ENCODE measurements at regions not wholly inside any gene's neighbourhood (a gene's known extent, or its start where the extent isn't known, plus 50 kb on each side); places are given as distances from the start of the nearest gene placed in this dataset.

DNA sequence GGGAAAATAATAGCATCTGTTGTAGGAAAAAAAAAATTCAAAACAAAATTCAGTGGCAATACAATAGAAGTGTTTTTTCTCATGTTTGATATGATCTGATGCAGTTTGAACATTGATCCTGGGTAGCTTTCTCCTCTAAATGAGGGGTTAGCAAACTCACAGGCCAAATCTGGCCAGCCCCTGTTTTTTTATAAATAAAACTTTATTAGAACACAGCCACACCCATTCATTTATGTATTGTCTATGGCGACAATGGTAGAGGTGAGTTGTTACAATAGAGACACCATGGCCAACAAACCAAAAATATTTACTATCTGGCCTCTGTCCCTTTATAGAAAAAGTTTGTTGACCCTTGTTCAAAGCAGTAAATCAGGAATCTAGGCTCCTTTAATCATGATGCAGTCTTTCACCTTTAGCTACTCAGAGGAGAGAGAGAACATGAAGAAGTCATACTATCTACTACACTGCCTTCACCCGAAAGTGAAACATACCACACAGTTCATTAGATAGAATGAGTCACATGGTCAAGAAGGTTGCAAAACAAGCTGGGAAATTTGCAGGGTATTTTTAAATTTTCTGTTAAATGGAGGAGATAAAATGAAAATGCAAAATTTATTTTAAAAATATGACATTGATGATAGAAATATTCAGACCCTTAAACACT lies 186.6 kb upstream of the MAOA start:
- H3K4me3 Mint-ChIP-seq: no peak overlapping the region
- peaks cover 5% of the 10 kb centered on the region for H3K27me3 Mint-ChIP-seq
- H3K27ac Mint-ChIP-seq: no peak overlapping the region
- H3K9me3 Mint-ChIP-seq: no peaks in the 10 kb centered on the region
- peaks cover 3% of the 10 kb centered on the region for H3K36me3 Mint-ChIP-seq
- peaks cover 3 to 8% (median 5%) of the 10 kb centered on the region in 3 donors for H3K4me1 Mint-ChIP-seq

- peaks cover 3% of the 10 kb centered on the region for H3K36me3 Mint-ChIP-seq
- H3K4me1 Mint-ChIP-seq: peaks cover 0 to 3% (median 0%) of the 10 kb centered on the region in 3 donors
- H3K27me3 Mint-ChIP-seq: peaks cover 3% of the 10 kb centered on the region
- no peaks in the 10 kb centered on the region for H3K9me3 Mint-ChIP-seq
- no peak overlapping the region for H3K4me3 Mint-ChIP-seq
- H3K27ac Mint-ChIP-seq: no peak overlapping the region
Measured at GRCh38 chrX:43474321-43474720, 181.8 kb upstream of the MAOA start.

- Mint-ChIP-seq H3K4me3 (no peak overlapping the region), H3K4me1 (peaks cover 0 to 4% (median 0%) of the 10 kb centered on the region in 3 donors), H3K27ac (no peak overlapping the region), H3K27me3 (peaks cover 8% of the 10 kb centered on the region), H3K9me3 (peaks cover 0 to 1% (median 0%) of the 10 kb centered on the region in 3 donors), H3K36me3 (peaks cover 2% of the 10 kb centered on the region)
Measured at GRCh38 chrX:43479070-43479469, 177.0 kb upstream of the MAOA start.

DNA sequence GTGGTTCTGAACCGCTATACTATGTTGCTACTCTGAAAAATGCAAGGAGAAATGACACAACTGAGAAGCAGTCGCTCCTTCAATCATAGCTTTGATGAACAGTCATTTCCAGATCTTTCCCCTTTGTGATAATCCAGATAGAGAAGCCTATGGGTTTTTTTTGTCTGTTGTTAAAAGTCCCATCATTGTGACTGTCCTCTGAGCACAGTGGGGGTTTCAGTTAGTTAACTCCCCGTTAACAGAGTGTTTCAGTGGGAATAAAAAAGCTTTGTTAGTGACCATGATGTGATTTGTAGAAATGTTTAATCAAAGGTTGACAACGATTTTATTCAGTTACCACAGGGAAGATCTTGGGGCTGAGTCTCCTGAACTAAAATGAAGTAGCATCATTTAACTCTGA lies 176.2 kb upstream of the MAOA start:
- Mint-ChIP-seq H3K27ac (no peak overlapping the region), H3K27me3 (peaks cover 5% of the 10 kb centered on the region), H3K9me3 (peaks cover 0 to 1% (median 0%) of the 10 kb centered on the region in 3 donors), H3K36me3 (peaks cover 2% of the 10 kb centered on the region), H3K4me1 (peaks cover 0 to 4% (median 0%) of the 10 kb centered on the region in 3 donors), H3K4me3 (no peak overlapping the region)

- peaks cover 7% of the 10 kb centered on the region for H3K27me3 Mint-ChIP-seq
- peaks cover 0 to 4% (median 0%) of the 10 kb centered on the region in 3 donors for H3K4me1 Mint-ChIP-seq
- H3K4me3 Mint-ChIP-seq: no peak overlapping the region
- peaks cover 0 to 1% (median 0%) of the 10 kb centered on the region in 3 donors for H3K9me3 Mint-ChIP-seq
- H3K27ac Mint-ChIP-seq: no peak overlapping the region
- H3K36me3 Mint-ChIP-seq: peaks cover 2% of the 10 kb centered on the region
Measured at GRCh38 chrX:43481576-43481975, 174.5 kb upstream of the MAOA start.

DNA sequence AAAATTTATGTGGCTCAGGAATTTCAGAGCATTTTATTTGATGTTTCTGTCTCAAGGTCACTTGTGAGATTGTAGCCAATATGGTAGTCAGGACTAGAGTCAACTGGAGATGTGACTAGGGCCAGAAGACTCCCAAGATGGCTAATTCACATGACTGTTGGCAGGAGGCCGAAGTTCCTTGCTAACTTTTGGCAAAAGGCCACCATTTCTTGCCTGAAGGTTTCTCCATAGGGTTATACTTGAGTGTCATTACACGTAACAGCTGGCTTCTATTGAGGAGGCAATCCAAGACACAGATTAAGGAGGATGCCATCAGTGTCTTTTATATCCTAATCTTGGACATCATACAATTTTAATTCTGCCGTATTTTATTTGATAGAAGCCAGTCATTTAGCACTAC lies 162.3 kb upstream of the MAOA start:
- no peak overlapping the region for H3K4me3 Mint-ChIP-seq
- H3K27ac Mint-ChIP-seq: no peak overlapping the region
- H3K4me1 Mint-ChIP-seq: no peaks in the 10 kb centered on the region

DNA sequence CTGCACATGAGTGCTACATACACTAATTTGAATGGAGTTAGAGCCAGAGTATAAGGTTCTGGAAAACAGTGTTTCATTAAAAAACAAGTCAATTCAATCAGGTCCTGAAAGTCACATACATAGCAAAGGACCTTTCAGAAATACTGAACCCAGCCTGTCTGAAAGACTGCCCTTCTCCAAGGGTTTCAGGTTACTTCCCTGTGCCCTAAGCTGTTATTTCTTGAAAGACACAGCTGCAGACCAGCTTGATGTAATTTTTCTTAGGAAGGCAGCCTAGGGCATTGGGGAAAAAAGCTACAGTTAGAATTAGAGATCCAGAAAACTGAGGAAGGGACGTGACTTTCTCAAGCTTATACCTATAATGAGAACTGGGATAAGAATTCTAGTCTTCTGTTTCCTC lies 155.9 kb upstream of the MAOA start:
- Mint-ChIP-seq H3K4me3 (no peak overlapping the region), H3K36me3 (no peaks in the 10 kb centered on the region), H3K4me1 (peaks cover 0 to 6% (median 0%) of the 10 kb centered on the region in 3 donors), H3K27me3 (no peaks in the 10 kb centered on the region), H3K27ac (no peak overlapping the region), H3K9me3 (no peaks in the 10 kb centered on the region)

More for the DNA sequence above, 162.3 kb upstream of the MAOA start:
- Mint-ChIP-seq H3K36me3 (no peaks in the 10 kb centered on the region), H3K27me3 (no peaks in the 10 kb centered on the region), H3K9me3 (no peaks in the 10 kb centered on the region)

DNA sequence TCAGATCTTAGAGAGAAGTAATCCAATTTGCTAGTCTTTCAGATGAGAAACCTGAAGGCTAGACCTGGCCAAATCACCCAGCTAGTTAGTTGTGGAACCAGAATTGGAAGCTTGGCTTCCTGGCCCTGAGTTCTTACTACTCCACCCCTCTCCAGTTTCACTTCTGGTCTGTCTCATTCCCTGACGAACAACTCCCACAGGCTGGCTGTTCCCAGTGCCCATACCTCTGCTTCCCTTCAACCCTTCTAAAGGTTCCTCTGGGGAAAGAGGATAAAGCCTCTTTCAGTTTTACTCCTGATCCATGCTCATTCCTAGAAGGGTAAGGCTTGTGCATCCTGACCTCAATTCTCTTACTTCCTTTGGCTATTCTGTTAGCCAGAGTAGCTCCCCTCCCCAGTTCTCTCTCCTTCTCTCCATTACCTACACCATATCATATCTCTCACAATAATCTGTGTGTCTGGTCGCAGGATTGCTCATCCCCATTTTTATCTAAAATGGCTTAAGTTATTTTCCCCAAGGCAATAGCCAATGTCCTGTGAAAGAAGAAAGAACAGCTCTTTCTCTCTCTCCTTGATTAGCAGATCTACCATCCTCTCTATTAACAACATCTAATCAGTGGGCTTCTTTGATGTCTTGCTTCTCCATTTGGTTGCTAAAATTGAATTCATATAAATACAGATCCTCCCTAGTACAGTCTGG lies 155.0 kb upstream of the MAOA start:
- Mint-ChIP-seq H3K27ac (no peak overlapping the region), H3K4me1 (peaks cover 0 to 6% (median 0%) of the 10 kb centered on the region in 3 donors), H3K9me3 (no peaks in the 10 kb centered on the region)

GRCh38 chrX:43504394-43504793 lies 151.7 kb upstream of the MAOA start:
- Mint-ChIP-seq H3K9me3 (no peaks in the 10 kb centered on the region), H3K27me3 (no peaks in the 10 kb centered on the region), H3K4me3 (no peak overlapping the region), H3K36me3 (no peaks in the 10 kb centered on the region), H3K4me1 (peaks cover 0 to 6% (median 1%) of the 10 kb centered on the region in 3 donors), H3K27ac (no peak overlapping the region)

More for the DNA sequence above, 155.0 kb upstream of the MAOA start:
- H3K4me3 Mint-ChIP-seq: no peak overlapping the region
- no peaks in the 10 kb centered on the region for H3K27me3 Mint-ChIP-seq
- no peaks in the 10 kb centered on the region for H3K36me3 Mint-ChIP-seq

GRCh38 chrX:43505769-43506168 lies 150.3 kb upstream of the MAOA start:
- Mint-ChIP-seq H3K4me1 (peaks cover 0 to 6% (median 1%) of the 10 kb centered on the region in 3 donors), H3K36me3 (peaks cover 2% of the 10 kb centered on the region), H3K4me3 (no peak overlapping the region), H3K27ac (no peak overlapping the region), H3K9me3 (no peaks in the 10 kb centered on the region), H3K27me3 (no peaks in the 10 kb centered on the region)

- H3K36me3 Mint-ChIP-seq: peaks cover 2% of the 10 kb centered on the region
Measured at GRCh38 chrX:43508694-43509093, 147.4 kb upstream of the MAOA start.

DNA sequence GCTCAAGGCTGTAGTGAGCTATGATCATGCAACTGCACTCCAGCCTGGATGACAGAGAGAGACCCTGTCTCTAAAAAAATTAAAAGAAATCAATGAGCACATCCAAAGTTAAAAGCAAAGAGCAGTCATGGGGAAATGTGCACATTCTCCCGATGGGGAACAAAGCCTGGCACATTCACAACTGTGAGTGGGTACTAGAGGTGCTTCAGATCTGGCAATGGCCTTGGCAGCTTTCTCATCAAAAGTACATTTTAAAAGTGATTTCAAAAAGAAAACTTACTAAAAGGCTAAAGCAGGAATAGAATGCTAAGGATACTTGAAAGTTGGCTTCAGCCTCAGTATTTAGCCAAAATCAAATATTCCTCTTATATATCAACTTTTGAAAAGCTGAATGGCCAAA lies 145.9 kb upstream of the MAOA start:
- Mint-ChIP-seq H3K27ac (no peak overlapping the region), H3K36me3 (peaks cover 2% of the 10 kb centered on the region), H3K9me3 (no peaks in the 10 kb centered on the region), H3K27me3 (peaks cover 8% of the 10 kb centered on the region), H3K4me1 (peaks cover 0 to 5% (median 1%) of the 10 kb centered on the region in 3 donors), H3K4me3 (no peak overlapping the region)

More at GRCh38 chrX:43508694-43509093, 147.4 kb upstream of the MAOA start:
- no peak overlapping the region for H3K27ac Mint-ChIP-seq
- H3K4me3 Mint-ChIP-seq: no peak overlapping the region
- H3K27me3 Mint-ChIP-seq: peaks cover 6% of the 10 kb centered on the region
- H3K4me1 Mint-ChIP-seq: peaks cover 0 to 5% (median 1%) of the 10 kb centered on the region in 3 donors
- no peaks in the 10 kb centered on the region for H3K9me3 Mint-ChIP-seq

DNA sequence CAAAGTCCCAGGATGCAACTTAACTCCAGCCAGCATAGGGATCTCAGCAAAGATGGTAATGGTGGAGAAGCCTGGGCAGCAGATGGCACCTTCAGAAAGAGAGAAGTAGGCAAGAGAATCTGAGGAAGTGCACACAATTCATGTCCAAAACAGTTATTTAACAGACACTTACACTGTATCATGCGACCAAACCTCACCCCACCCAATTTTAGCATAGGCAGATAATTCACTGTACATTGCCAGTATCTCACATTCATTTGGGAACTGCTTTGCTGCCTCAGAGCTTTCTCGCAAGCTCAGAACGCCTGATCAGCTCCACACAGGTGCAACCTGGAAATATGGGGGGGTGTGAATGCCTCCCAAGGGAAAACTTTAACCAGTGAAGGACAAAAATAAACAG lies 143.0 kb upstream of the MAOA start:
- Mint-ChIP-seq H3K4me1 (peaks cover 0 to 5% (median 1%) of the 10 kb centered on the region in 3 donors), H3K36me3 (peaks cover 3% of the 10 kb centered on the region), H3K9me3 (no peaks in the 10 kb centered on the region), H3K27me3 (peaks cover 8% of the 10 kb centered on the region), H3K27ac (no peak overlapping the region), H3K4me3 (no peak overlapping the region)

- H3K27me3 Mint-ChIP-seq: peaks cover 8% of the 10 kb centered on the region
- peaks cover 0 to 2% (median 0%) of the 10 kb centered on the region in 3 donors for H3K9me3 Mint-ChIP-seq
- peaks cover 3% of the 10 kb centered on the region for H3K36me3 Mint-ChIP-seq
- H3K4me1 Mint-ChIP-seq: peaks cover 0 to 5% (median 0%) of the 10 kb centered on the region in 3 donors
- no peak overlapping the region for H3K4me3 Mint-ChIP-seq
- no peak overlapping the region for H3K27ac Mint-ChIP-seq
Measured at GRCh38 chrX:43514820-43515219, 141.3 kb upstream of the MAOA start.

- Mint-ChIP-seq H3K27me3 (peaks cover 5% of the 10 kb centered on the region), H3K27ac (no peak overlapping the region)
Measured at GRCh38 chrX:43522582-43522981, 133.5 kb upstream of the MAOA start.

More at GRCh38 chrX:43522582-43522981, 133.5 kb upstream of the MAOA start:
- Mint-ChIP-seq H3K4me1 (peaks cover 0 to 2% (median 0%) of the 10 kb centered on the region in 3 donors), H3K9me3 (peaks cover 0 to 4% (median 0%) of the 10 kb centered on the region in 3 donors), H3K36me3 (peaks cover 1% of the 10 kb centered on the region), H3K4me3 (no peak overlapping the region)

Measured in IgD-negative memory B cell (primary cell).